Osteocyte (in vitro differentiated cells): ENCODE measurements at regions not wholly inside any gene's neighbourhood (a gene's known extent, or its start where the extent isn't known, plus 50 kb on each side); places are given as distances from the start of the nearest gene placed in this dataset.

Source experiments
- DNase-seq: peaks from one replicate; pipeline ENCODE4 v3.0.0; 2021; ENCODE audit warnings: mixed read lengths; ENCODE audit not compliant: unreplicated experiment; ENCODE audit errors: extremely low spot score
- H3K27ac Mint-ChIP-seq: one replicate; pipeline ENCODE4 v1.8.0; 2021; ENCODE audit warnings: mild to moderate bottlenecking, mixed read lengths; ENCODE audit not compliant: unreplicated experiment
- H3K27me3 Mint-ChIP-seq: one replicate; pipeline ENCODE4 v1.8.0; 2021; ENCODE audit warnings: mixed read lengths; ENCODE audit not compliant: unreplicated experiment
- H3K36me3 Mint-ChIP-seq: one replicate; pipeline ENCODE4 v1.8.0; 2021; ENCODE audit warnings: mixed read lengths; ENCODE audit not compliant: unreplicated experiment
- H3K4me1 Mint-ChIP-seq: one replicate; pipeline ENCODE4 v1.8.0; 2021; ENCODE audit warnings: mixed read lengths; ENCODE audit not compliant: unreplicated experiment
- H3K4me3 Mint-ChIP-seq: one replicate; pipeline ENCODE4 v1.8.0; 2021; ENCODE audit warnings: mild to moderate bottlenecking, moderate library complexity, mixed read lengths; ENCODE audit not compliant: unreplicated experiment
- H3K9me3 Mint-ChIP-seq: one replicate; pipeline ENCODE4 v1.8.0; 2021; ENCODE audit warnings: mixed read lengths; ENCODE audit not compliant: unreplicated experiment
- TF ChIP-seq, protein P1 (sequence below): fragments of 200-600 bp; sonication (generic); IDR thresholded peaks from 2 replicates; pipeline ENCODE4 v1.5.0; 2021; ENCODE audit warnings: antibody characterized with exemption, mild to moderate bottlenecking, moderate library complexity

- no peak for DNase-seq
- H3K9me3 Mint-ChIP-seq: no peaks in the 10 kb centered on the region
- H3K36me3 Mint-ChIP-seq: no peaks in the 10 kb centered on the region
- no peak overlapping the region for H3K4me3 Mint-ChIP-seq
- TF ChIP-seq, protein P1, sequence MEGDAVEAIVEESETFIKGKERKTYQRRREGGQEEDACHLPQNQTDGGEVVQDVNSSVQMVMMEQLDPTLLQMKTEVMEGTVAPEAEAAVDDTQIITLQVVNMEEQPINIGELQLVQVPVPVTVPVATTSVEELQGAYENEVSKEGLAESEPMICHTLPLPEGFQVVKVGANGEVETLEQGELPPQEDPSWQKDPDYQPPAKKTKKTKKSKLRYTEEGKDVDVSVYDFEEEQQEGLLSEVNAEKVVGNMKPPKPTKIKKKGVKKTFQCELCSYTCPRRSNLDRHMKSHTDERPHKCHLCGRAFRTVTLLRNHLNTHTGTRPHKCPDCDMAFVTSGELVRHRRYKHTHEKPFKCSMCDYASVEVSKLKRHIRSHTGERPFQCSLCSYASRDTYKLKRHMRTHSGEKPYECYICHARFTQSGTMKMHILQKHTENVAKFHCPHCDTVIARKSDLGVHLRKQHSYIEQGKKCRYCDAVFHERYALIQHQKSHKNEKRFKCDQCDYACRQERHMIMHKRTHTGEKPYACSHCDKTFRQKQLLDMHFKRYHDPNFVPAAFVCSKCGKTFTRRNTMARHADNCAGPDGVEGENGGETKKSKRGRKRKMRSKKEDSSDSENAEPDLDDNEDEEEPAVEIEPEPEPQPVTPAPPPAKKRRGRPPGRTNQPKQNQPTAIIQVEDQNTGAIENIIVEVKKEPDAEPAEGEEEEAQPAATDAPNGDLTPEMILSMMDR: no peak
- no peaks in the 10 kb centered on the region for H3K27me3 Mint-ChIP-seq
- no peak overlapping the region for H3K27ac Mint-ChIP-seq
- H3K4me1 Mint-ChIP-seq: no peaks in the 10 kb centered on the region
Measured at GRCh38 chr11:90874986-90875385, 652.1 kb upstream of the CHORDC1 start.

- Mint-ChIP-seq H3K36me3 (no peaks in the 10 kb centered on the region), H3K4me1 (no peaks in the 10 kb centered on the region), H3K27ac (no peak overlapping the region), H3K27me3 (no peaks in the 10 kb centered on the region), H3K9me3 (no peaks in the 10 kb centered on the region), H3K4me3 (no peak overlapping the region)
- TF ChIP-seq, protein P1: no peak
- DNase-seq: no peak
Measured at GRCh38 chr11:90874281-90874680, 651.4 kb upstream of the CHORDC1 start.

- Mint-ChIP-seq H3K36me3 (no peaks in the 10 kb centered on the region), H3K27ac (no peak overlapping the region), H3K27me3 (no peaks in the 10 kb centered on the region), H3K4me3 (no peak overlapping the region), H3K9me3 (no peaks in the 10 kb centered on the region), H3K4me1 (no peaks in the 10 kb centered on the region)
- TF ChIP-seq, protein P1: no peak
- no peak for DNase-seq
Measured at GRCh38 chr11:90867416-90867815, 644.6 kb upstream of the CHORDC1 start.

DNA sequence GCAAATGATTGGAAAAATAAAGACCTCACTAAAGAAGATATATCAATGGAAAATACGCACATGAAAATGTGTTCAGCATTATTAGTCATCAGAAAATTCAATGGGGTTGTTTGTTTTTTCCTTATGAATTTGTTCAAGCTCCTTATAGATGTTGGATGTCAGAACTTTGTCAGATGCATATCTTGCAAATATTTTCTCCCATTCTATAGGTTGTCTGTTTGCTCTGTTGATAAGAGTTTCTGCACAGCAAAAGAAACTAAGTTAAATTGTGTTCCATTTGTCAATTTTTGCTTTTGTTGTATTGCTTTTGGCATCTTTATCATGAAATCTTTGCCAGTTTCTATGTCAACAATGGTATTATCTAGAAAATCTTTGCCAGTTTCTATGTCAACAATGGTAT lies 633.9 kb upstream of the CHORDC1 start:
- no peak for DNase-seq
- no peak overlapping the region for H3K4me3 Mint-ChIP-seq
- H3K27me3 Mint-ChIP-seq: no peaks in the 10 kb centered on the region
- TF ChIP-seq, protein P1: no peak
- H3K9me3 Mint-ChIP-seq: peaks cover 5% of the 10 kb centered on the region
- H3K4me1 Mint-ChIP-seq: no peaks in the 10 kb centered on the region
- no peak overlapping the region for H3K27ac Mint-ChIP-seq
- no peaks in the 10 kb centered on the region for H3K36me3 Mint-ChIP-seq

DNA sequence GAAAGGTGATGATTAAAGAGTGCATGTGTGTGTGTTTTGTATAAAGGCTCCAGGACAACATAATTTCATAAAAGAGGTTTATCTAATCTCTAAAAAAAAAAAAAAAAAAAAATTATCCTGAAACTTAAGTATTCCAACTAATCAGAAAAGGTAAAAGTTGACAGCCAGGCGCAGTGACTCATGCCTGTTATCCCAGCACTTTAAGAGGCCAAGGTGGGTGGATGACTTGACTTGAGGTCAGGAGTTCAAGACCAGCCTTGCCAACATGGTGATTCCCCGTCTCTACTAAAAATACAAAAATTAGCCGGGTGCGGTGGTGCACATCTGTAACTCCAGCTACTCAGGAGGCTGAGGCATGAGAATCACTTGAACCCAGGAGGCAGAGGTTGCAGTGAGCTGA lies 632.7 kb upstream of the CHORDC1 start:
- no peak for DNase-seq
- H3K27ac Mint-ChIP-seq: no peak overlapping the region
- TF ChIP-seq, protein P1: no peak
- H3K4me1 Mint-ChIP-seq: no peaks in the 10 kb centered on the region
- peaks cover 5% of the 10 kb centered on the region for H3K9me3 Mint-ChIP-seq
- no peaks in the 10 kb centered on the region for H3K27me3 Mint-ChIP-seq
- H3K4me3 Mint-ChIP-seq: no peak overlapping the region
- no peaks in the 10 kb centered on the region for H3K36me3 Mint-ChIP-seq
